Neural cell (in vitro differentiated cells): ENCODE measurements at regions not wholly inside any gene's neighbourhood (a gene's known extent, or its start where the extent isn't known, plus 50 kb on each side); places are given as distances from the start of the nearest gene placed in this dataset.

Experiments used
- EP300 ChIP-seq: fragments of 450-650 bp; conservative IDR thresholded peaks from 2 replicates; pipeline ENCODE4 v1.6.1; 2014; ENCODE audit warnings: antibody characterized with exemption, mild to moderate bottlenecking, moderate library complexity; ENCODE audit not compliant: poor library complexity, severe bottlenecking
- EZH2 ChIP-seq: fragments of 200-600, 300-800 bp; shearing (Covaris generic), sonication (generic); IDR thresholded peaks from 2 replicates; pipeline ENCODE4 v1.6.1; 2014; ENCODE audit warnings: antibody characterized with exemption, low read length, borderline replicate concordance, mild to moderate bottlenecking; ENCODE audit not compliant: insufficient read depth, poor library complexity, severe bottlenecking
- POLR2AphosphoS5 ChIP-seq: IDR thresholded peaks from 2 replicates; pipeline ENCODE4 v1.6.1; 2012
- RAD21 ChIP-seq: fragments of 450-650 bp; conservative IDR thresholded peaks from 2 replicates; pipeline ENCODE4 v1.6.1; 2014; ENCODE audit warnings: antibody characterized with exemption, mild to moderate bottlenecking, moderate library complexity
- REST ChIP-seq: IDR thresholded peaks from 2 replicates; pipeline ENCODE4 v1.6.1; 2012; ENCODE audit warnings: borderline replicate concordance
- TAF1 ChIP-seq: IDR thresholded peaks from 2 replicates; pipeline ENCODE4 v1.6.1; 2012; ENCODE audit warnings: low read depth
- TF ChIP-seq, protein P1 (sequence below): fragments of 450-650 bp; IDR thresholded peaks from 2 replicates; pipeline ENCODE4 v1.5.1; 2014; ENCODE audit warnings: antibody characterized with exemption, mild to moderate bottlenecking, moderate library complexity; ENCODE audit not compliant: poor library complexity, severe bottlenecking

DNA sequence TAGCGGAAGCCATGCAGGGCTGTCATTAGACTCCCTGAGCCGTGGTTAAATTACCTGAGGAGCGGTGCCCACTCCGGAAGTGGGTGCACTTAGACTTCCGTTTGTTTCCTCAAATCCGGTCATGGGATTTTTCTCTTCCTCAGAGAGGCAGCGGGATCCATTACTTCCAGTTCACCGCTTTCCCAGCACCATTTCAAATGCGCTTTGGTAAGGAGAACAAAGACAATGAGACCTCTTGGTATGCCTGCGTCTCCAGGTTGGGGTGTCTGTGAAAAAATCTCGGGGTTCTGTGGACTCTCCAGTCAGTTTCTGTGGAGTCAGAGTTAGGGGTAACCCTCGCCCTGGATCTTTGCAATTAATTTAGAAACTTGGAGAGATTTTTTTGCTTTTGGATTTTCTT is 132.3 kb upstream of the PTPRG start:
- TF ChIP-seq, protein P1, sequence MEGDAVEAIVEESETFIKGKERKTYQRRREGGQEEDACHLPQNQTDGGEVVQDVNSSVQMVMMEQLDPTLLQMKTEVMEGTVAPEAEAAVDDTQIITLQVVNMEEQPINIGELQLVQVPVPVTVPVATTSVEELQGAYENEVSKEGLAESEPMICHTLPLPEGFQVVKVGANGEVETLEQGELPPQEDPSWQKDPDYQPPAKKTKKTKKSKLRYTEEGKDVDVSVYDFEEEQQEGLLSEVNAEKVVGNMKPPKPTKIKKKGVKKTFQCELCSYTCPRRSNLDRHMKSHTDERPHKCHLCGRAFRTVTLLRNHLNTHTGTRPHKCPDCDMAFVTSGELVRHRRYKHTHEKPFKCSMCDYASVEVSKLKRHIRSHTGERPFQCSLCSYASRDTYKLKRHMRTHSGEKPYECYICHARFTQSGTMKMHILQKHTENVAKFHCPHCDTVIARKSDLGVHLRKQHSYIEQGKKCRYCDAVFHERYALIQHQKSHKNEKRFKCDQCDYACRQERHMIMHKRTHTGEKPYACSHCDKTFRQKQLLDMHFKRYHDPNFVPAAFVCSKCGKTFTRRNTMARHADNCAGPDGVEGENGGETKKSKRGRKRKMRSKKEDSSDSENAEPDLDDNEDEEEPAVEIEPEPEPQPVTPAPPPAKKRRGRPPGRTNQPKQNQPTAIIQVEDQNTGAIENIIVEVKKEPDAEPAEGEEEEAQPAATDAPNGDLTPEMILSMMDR = no peak
- no peak for TF ChIP-seq TAF1
- TF ChIP-seq EZH2 = no peak
- TF ChIP-seq POLR2AphosphoS5 = no peak
- TF ChIP-seq RAD21 = no peak
- no peak for TF ChIP-seq REST
- no peak for TF ChIP-seq EP300
